ENCODE measurements at regions not wholly inside any gene's neighbourhood (a gene's known extent, or its start where the extent isn't known, plus 50 kb on each side); places are given as distances from the start of the nearest gene placed in this dataset.

GRCh38 chr3:18740631-18741583, 315.8 kb upstream of the SATB1 start:
- intact Hi-C loops (cut with micrococcal nuclease), result loop anchor here (1.0 to 5.0 kb wide), 12 partner anchors 16 to 999 kb away; partner anchors contain the start of gene TBC1D5

- intact Hi-C loops (cut with micrococcal nuclease), result no loop called here
These were observed 313.9 kb upstream of the SATB1 start for GRCh38 chr3:18739099-18739433.

GRCh38 chr3:18738393-18739098, 313.4 kb upstream of the SATB1 start:
- intact Hi-C loops (cut with micrococcal nuclease), result no loop called here

- intact Hi-C loops (cut with micrococcal nuclease), result no loop called here
These were observed 309.9 kb upstream of the SATB1 start for GRCh38 chr3:18735005-18735404.

GRCh38 chr3:18734309-18734708, 309.2 kb upstream of the SATB1 start:
- intact Hi-C loops (cut with micrococcal nuclease), result no loop called here

GRCh38 chr3:18732474-18732873, 307.3 kb upstream of the SATB1 start:
- intact Hi-C loops (cut with micrococcal nuclease), result no loop called here

DNA sequence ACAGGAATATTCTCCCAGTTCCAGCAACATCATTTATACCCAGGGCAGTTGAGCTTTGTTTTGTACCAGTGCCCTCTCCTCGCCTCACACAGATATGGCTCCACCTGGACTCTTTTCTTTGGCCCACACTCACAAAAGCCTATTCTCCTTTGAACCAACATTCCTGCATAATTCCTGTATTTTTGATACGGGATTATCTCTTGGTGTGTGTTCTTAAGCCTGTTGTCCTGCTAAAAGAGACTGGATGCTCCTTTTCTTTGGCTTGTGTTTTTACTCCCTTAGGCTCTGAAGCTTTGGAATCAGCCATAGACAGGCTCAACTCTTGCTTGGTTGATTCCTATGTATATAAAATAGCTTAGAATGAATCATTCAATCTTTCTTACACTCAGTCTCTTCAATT, 305.4 kb upstream of the SATB1 start:
- intact Hi-C loops (cut with micrococcal nuclease), result no loop called here

DNA sequence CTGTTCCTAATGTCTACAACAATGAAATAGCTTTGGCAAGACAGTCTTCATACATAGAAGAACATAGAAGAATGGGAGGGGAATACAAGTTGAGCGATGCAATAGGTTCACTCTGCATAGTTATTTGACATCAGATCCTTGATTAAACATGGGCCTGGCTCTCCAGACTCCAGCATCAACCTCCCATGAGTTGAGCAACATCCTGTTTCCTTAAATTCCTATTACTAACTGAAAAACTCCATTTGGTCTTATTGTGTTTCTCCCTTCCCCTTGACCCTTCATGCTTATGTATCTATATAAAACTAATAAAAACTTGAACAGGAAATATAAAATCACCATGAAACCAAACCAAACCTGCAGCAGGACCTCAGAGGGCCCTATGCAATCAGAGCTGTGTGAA, 304.5 kb upstream of the SATB1 start:
- intact Hi-C loops (cut with micrococcal nuclease), result no loop called here

DNA sequence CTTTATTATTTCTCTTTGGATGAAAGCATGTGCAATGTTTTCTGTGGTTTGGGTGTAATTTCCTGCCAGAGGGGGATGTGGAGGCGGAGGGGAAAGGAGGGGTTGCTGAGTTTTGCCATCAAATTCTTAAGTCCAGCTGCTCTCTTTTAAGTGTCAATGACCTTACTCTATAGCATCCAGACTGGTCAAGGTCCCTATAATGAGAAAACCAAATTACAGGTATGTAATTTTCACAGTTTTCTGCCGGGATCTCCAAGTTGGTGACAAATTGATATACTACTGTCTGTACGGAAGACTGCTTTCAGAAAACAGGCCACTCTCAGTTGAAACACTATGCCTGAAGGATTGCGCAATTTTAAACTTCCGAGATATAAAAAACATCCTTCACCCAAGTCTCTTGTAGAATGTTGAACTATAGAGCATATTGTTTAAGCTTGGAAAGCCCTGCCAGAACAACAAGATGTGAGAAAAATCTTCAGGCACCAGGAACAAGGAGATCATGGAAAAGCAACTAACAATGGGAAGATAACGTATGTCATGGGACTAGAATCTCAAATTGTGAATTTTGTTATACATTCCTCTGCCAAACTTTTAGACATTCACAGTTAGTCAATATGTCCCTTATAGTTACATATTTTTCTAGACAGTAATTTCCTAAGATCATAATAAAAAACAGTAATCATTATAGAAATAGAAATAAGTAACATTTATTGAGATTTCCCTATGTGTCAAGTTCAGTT, 300.7 kb upstream of the SATB1 start:
- intact Hi-C loops (cut with micrococcal nuclease), result loop anchor here (1.0 kb wide), 3 partner anchors 9 to 32 kb away; no protein-coding TSS in a partner anchor

DNA sequence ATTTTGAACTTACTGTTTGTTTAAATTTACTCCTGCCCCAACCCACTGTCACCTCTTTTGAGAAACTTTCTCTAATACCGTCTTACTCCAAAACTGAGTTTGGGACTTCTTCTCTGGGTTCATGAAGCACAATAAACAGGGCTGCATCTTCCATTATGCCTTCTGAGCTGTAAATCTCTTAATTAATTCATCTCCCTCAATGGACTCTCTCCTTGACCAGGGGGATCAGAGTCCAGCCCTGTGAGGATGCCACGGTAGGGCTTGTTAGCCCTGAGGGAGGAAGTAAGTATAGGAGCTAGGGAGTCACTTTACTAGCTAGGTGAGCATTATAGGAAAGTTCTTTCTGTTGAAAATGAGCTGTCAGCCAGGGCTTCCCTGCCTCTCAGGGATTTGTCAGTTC, 299.3 kb upstream of the SATB1 start:
- intact Hi-C loops (cut with micrococcal nuclease), result no loop called here

GRCh38 chr3:18723206-18723810, 298.2 kb upstream of the SATB1 start:
- intact Hi-C loops (cut with micrococcal nuclease), result no loop called here

DNA sequence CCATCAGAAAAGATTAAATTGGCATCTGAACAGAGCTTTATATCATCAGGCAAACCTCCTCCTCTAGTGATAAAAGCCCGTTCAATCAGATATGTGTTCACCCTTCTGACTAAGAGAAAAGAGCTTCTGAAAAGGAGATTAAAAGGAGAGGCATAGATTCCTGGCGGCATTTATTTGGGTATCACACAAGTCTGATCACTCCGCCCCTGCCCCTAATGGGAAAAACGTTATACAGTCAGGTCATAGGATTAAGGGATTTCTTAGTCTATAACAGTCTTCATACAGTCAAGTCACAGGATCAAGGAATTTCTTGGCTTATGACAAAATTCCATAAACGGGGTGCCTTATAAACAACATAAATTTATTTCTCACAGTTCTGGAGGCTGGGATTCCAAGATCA, 295.4 kb upstream of the SATB1 start:
- intact Hi-C loops (cut with micrococcal nuclease), result no loop called here

- intact Hi-C loops (cut with micrococcal nuclease), result loop anchor here (1.0 kb wide), 2 partner anchors 8 to 23 kb away; no protein-coding TSS in a partner anchor
These were observed 292.5 kb upstream of the SATB1 start for GRCh38 chr3:18717598-18717997.

DNA sequence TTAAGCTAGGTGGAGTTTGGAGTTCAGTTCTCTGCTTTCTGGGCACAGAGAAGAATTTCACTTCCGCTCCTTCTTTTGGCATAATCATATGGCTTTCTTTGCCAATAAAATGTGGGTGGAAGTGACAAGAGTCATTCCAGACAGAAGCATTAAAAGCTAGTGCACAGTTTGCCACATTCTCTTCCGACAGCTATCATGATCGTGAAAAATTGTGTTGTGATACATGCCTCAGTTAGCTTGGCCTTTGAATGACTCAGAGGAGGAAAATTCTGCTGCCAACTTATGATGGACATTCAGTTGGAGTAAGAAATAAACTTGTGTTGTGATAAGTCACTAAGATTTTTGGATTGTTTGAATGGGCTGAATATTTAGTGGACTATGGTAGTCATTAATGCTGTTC, 291.7 kb upstream of the SATB1 start:
- intact Hi-C loops (cut with micrococcal nuclease), result loop anchor here (1.0 kb wide), 2 partner anchors 8 to 23 kb away; no protein-coding TSS in a partner anchor

DNA sequence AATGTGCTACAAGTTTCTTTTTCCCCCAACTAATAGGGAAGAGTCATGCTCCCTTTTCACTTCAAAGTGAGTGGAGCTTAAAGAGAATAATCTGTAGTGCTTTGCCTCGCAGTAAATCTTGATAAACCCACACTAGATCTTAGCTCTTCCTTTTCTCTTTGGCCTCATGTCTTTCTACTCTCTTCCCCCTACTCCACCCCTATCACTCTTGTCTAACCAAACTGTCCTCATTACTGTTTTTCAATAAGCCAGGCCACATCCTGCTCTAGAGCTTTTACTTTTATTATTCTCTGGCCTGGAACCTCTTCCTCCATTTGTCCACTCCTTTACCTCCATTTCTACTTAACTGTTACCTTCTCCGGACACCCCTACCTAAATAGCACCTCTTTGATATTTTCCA, 291.0 kb upstream of the SATB1 start:
- intact Hi-C loops (cut with micrococcal nuclease), result no loop called here

- intact Hi-C loops (cut with micrococcal nuclease), result no loop called here
These were observed 290.1 kb upstream of the SATB1 start for GRCh38 chr3:18715208-18715607.

DNA sequence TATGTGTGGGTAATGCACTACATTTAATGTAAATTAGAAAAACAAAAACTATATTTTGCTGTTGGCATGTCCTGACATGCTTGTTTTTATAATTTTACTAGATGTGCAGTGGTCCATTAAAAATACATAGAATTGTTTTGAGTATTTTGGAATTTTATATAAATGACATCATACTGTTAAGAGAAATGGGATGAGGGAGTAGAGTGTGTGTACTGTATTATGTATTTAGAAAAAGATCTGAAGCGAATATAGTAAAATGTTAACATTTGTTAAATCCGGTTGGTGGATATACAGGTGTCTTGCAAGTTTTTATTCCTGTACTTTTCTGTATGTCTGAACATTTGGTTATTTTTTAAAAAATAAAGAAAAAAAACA, 288.4 kb upstream of the SATB1 start:
- intact Hi-C loops (cut with micrococcal nuclease), result loop anchor here (1.0 to 2.0 kb wide), 8 partner anchors 27 to 268 kb away; no protein-coding TSS in a partner anchor

GRCh38 chr3:18712713-18713576, 287.8 kb upstream of the SATB1 start:
- intact Hi-C loops (cut with micrococcal nuclease), result loop anchor here (1.0 to 2.0 kb wide), 8 partner anchors 27 to 268 kb away; no protein-coding TSS in a partner anchor

GRCh38 chr3:18704326-18704725, 279.2 kb upstream of the SATB1 start:
- intact Hi-C loops (cut with micrococcal nuclease), result no loop called here

- intact Hi-C loops (cut with micrococcal nuclease), result no loop called here
These were observed 278.7 kb upstream of the SATB1 start for GRCh38 chr3:18703798-18704197.
